ENCODE measurements at regions not wholly inside any gene's neighbourhood (a gene's known extent, or its start where the extent isn't known, plus 50 kb on each side); places are given as distances from the start of the nearest gene placed in this dataset.

DNA sequence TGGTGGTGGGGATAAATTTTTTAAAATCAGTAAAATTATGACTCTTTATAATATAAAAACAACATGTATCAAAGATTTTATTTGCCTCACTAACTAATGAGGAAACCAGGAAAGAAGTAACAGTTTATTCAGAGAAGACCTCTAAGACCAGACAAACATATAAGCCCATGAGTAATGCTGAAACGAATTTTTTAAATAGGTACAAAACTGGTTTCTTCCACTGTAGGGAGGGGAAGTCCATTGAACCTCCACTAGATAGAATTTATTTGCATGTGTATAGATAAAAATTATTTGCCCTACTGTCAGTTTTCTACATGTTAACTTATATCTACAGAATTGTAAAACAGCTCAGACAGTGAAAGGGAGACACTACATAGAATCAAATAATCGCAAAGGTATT lies 86.8 kb downstream of the ZC3H11B start:
- DNase-seq (ENCODE audit: insufficient read length, low spot score) (no peak), FAIRE-seq (no peak)

DNA sequence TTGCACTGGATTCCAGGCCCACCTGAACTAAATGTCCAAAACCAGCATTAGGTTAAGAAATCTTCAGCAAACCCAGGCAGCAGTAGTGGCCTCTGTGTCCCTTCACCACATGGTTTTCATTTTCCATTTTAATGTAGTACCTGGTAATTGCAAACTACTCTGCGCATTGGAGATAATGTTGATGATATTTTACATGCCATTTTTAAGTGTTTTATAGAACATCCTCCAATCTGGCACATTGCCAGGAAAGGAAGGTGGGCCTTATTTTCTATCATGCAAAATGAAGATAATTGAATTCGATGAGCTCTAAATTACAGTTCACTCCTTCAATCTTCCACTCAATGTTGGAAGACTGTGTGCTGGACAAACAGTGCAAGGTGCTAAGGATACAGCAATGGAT lies 89.5 kb downstream of the ZC3H11B start:
- FAIRE-seq (no peak), DNase-seq (ENCODE audit: insufficient read length, low spot score) (no peak)

DNA sequence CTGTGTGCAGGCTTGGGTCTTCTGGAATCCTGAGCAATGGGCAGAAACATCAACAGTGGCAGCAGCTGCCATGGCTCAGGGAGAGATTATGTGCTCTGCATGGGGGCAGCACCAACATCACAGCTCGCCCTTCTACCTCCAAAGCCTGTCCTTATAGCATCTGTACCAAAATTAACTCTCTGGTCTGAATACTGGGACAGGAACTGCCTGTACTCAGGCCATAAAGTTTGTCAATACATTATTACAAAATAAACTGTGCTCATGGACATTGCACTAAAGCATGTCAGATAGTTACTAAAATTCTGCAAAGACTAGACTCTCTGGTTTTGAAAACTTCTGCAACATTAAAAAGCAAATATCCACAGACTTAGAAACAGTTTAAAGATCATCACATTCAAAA lies 91.6 kb downstream of the ZC3H11B start:
- FAIRE-seq = no peak
- no peak for DNase-seq (ENCODE audit: insufficient read length, low spot score)

DNA sequence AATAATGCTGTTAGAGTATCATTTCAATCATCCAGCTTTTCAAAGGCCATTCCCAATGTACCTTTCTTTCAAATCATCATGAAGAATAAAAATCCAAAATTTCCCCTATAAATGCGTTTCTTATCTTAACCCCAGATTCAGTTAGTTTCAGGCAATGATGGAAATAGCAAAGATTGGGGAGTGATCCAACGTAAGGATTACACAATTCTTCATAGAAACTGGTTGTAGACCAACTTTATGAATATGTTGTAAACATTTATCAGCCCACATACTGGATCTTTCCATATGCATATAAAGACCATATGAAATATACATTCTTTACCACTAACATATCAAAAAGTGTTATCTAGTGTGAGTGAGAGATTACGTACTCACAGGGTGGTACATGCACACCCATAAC lies 92.7 kb downstream of the ZC3H11B start:
- no peak for DNase-seq (ENCODE audit: insufficient read length, low spot score)
- FAIRE-seq = no peak

DNA sequence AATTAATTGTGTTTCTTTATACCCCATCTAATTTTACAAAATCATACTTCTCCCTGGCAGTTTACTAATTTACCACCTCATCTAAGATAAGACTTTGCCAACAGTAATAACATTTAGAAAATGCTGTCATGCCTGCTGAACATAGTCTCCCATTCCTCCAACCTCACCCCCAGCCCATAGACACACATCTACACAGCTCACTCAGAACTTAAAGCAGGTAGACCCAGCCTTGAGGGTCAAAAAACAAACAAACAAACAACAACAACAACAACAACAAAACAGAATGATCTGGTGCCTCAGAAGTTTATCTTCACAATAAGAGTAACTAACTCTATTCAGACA lies 94.0 kb downstream of the ZC3H11B start:
- no peak for DNase-seq (ENCODE audit: insufficient read length, low spot score)
- no peak for FAIRE-seq

DNA sequence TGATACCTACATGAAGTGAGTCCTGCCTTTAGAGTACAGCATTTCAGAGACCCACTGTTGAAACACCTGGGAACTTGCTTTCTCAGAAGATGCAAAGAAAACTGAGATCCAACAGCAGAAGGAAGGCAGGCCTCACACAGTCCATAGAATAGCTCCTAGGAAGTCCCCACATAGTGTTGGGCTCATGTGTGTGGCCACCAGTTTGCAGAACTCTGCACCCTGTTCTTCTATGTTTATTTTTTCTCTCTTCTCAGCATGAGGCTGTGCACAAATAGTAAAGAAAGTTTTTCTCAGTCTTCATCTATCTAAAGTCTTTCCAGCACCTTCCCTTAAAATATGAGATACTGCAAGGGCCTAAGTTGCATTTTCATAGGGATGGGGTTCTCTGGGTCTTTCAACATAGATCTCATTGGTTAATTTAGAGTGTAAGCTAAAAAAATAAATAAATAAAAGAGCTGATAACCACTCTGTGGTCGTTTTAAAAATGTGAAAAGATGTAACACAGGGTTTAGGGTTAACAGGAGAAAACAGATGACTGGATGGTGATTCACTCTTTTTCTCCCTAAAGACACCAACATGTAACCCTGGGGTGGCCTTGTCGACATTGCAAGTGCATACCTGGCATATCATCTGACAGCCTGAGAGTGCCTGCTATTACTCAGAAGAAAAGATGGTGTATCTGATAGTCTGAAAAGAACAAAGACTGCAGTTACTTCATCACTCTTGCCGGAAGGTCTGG lies 94.6 kb downstream of the ZC3H11B start:
- no peak for FAIRE-seq
- peak; percentile 27 for DNase-seq (ENCODE audit: insufficient read length, low spot score)

DNA sequence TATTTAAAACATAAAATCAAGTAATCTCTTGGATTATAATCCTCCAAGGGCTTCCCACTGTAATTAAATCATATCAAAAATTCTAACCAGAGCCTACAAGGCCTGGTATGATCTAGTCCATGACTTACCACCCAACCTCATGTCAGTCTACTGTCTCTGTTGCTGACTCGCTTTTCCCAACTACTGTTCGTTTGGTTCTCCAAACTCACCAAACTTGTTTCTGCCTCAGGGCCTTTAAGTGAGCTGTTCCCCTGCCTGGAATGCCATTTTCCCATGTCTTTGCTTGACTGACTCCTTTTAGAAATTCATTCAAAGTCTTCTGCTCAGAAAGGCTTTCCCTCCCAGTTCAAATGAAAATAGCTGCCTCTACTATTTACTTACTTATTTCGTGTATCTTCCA lies 95.9 kb downstream of the ZC3H11B start:
- FAIRE-seq (no peak), DNase-seq (ENCODE audit: insufficient read length, low spot score) (no peak)

DNA sequence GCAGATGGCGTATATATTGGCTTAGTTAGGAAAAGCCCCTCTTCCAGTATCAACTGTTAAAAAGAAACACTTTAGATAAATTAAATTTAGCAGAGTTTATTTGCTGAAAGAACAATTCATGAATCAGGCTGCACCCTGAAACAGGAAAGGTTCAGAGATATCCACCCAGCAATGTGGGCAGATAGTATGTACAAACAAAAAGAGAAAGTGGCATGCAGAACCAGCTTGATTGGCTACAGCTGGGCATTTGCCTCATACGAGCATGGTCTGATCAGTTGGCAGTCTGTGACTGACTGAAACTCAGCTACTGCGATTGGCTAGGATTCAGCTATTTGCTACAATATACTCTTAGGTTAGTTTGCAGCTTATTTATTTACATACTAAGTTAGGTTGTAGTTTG lies 98.2 kb downstream of the ZC3H11B start:
- FAIRE-seq (no peak), DNase-seq (ENCODE audit: insufficient read length, low spot score) (no peak)

DNA sequence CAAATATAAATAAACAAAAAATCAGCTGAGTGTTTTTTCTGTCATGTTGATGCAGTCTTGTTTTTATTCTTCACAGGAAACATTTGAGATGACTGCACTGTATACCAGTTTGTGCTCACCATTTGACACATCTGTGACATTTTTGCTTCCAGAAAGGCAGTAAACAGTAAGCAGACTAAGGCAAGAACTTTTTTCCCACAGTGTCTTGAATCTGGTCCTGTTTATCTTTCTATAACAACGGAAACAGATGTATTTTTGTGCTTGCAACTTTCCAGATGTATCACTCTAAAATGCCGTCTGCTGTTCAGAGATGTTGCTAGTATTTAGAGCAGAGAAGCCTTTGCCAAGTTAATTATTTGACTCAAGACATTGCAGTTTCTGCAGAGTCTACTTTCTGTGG lies 105.5 kb downstream of the ZC3H11B start:
- DNase-seq (ENCODE audit: insufficient read length, low spot score) (no peak), FAIRE-seq (no peak)

DNA sequence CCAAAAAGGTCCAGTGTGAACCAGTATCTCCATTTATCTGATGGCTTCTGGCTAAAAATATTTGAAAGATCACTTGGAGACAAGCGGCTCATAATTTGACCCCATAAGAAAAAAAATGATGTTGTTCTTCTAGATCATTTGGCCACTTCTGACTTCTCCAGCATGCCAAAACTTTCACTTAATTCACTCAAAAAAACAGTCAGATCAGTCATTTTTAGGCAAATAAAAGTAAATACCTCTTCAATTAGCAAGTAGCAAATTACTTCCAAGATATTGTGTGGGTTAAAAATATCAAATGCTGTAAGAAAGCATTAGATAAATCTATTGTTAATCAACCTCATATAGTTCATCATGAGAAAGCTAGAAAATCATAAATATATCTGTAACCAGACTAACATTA lies 106.0 kb downstream of the ZC3H11B start:
- FAIRE-seq (no peak), DNase-seq (ENCODE audit: insufficient read length, low spot score) (no peak)

DNA sequence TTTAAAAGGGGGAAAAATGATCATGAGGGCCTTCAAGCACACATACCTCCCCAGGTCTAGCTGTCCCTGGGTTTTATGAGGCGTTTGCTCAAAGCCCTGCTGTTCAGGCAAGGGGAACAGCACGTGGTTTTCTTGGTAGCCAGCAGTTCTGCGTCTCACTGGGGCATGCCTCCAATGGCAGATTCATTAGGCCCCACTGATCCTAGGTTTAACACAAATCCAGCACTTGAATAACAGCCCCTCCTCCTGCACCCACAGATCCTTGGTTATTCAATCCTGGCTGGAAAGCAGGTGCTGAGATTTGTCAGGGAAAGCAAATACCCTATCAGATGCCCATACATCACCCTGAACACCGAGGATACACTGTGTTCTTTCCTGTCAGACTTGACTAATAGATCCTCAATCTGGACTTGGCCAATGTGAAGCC lies 106.4 kb downstream of the ZC3H11B start:
- DNase-seq (ENCODE audit: insufficient read length, low spot score) = no peak
- no peak for FAIRE-seq

DNA sequence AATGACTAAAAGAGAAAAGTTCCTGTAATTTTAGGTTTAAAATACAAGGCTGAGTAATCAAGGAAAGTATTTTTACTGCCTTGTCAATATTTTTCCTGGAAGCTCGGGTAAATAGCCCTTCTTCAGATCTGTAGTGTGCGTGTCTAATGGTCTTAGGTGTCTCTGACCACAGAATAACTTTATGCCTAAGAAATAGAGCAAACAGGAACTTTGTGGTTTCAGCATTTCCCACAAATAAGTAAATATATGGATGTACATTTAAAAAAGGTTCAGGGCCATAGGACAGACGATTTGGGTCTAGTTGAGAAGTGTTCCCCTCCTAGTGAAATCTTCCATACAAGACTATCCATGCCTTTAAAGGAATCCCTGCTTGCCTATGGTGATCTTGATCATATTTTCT lies 107.0 kb downstream of the ZC3H11B start:
- no peak for DNase-seq (ENCODE audit: insufficient read length, low spot score)
- no peak for FAIRE-seq

DNA sequence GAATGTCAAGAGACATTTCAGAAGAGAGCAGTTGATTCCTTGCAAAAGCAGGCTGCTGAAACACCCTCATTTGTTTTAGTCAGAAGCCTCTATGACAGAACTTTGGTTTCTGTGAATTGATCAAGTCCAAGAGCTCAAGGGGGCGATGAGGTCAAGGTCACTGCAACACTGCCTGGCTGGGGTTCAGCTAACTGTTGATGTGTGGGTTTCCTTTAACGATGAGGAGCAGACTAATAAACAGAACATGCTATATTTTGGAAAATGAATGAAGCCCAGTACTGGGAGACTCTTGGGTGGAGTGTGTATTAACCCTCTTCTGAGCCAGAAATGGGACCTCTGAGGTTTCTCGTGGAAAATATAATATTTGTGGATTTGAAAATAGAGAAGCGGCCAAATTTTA lies 109.3 kb downstream of the ZC3H11B start:
- DNase-seq (ENCODE audit: insufficient read length, low spot score) = no peak
- FAIRE-seq = no peak

DNA sequence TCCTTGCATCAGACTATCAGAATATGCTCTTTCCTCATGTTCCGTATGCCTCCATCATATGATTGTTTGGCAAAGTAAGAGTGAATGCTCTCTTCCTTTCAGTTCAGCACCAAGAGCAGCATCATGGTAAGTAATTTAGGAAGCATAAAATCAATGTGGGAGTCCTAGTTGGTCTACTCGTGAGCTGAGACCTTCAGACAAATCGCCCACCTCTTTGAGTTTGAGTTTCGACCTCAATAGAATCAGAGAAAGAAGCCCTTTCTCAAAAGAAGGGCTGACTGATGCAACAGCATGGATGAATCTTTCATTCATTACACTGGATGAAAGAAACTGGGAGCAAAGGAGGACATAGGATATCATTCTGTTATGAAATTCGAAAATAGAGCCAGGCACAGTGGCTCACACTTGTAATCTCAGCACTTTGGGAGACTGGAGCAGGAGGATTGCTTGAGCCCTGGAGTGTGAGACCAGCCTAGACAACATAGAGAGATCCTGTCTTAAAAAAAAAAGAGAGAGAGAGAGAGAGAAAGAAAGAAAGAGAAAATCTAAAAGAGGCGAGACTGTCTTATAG lies 112.5 kb downstream of the ZC3H11B start:
- DNase-seq (ENCODE audit: insufficient read length, low spot score) = no peak
- FAIRE-seq = no peak

DNA sequence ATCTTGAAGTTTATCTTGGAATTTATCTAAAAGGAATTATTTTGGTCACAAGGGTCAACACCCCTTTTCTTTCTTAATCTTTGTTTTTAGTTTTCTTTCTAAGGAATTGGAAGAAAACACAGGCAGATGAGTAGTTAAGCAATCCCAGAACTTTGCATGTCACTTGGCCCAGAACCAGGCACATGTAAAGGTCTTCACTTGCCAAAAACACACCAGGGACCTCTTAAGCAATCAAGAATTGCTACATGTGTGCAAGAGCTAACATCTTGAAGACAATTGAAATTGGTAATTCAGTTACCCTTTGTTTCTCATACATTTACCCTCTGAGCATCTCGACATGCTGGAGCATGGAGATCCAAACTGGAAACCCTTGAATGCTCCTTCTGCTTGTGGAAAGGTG lies 114.2 kb downstream of the ZC3H11B start:
- FAIRE-seq = no peak
- no peak for DNase-seq (ENCODE audit: insufficient read length, low spot score)

DNA sequence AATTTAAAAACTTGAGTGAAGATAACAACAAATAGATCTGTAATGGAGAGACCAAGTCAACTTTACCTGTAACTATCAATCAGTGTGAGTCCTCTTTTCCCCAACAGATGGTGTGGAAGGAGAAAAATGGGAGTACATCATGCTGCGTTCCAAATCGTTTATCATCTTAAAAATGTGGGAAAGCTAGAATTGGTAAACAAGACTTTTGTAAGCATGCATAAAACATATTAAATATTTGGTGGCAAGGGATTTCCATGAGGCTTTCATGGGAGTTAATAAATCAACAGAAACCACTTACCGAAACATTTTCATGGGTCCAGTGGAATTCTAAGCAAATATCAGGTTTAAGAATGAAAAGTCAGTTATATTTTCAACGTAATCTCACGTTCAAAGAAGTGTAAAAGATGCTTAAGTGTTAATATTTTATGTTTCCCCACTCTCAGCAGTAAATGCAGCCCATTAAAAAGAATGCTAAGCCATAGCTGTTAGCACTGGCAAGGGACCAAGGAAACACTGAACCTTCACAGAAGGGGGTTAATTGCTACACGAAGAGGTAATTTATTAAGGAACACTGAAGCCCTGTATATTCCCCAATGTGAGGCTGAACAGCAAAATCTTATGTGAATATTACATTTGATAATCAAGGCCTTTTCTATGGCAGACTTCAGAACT lies 117.0 kb downstream of the ZC3H11B start:
- no peak for DNase-seq (ENCODE audit: insufficient read length, low spot score)
- FAIRE-seq = no peak

DNA sequence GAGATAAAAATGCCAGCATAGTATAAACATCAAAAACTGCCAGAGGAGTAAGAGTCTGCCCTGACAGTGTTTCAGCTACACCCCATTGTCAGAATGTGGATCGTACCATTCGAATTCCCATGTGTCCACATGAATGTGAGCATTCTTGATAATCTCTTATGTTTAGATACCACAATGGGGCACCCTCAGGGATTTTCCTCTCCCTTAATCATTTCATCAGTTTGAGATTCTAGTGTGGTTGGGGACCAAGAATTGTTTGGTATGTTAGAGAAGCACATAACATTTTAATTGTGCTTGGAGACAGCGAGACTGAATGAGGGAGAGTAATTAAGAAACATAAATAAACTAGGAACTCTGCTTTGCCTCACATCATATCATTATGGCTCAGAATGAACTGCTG lies 120.2 kb downstream of the ZC3H11B start:
- DNase-seq (ENCODE audit: insufficient read length, low spot score) (no peak), FAIRE-seq (no peak)

DNA sequence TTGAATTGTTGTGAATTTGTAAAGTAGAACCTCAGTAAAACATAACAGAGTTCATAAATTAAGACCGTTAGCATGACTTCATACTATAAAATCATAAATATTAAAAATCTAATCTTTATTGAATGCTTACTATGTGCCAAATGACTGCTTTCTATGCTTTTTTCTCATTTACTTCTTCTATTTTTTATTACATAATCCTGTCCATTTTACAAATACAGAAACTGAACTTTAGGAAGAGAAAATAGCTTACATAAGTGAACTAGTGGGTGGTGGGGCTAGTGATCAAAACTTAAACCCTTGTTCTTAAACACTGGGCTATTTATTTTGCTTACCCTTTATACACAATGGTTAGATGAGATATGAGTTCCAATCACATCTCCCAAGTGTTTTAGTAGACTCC lies 122.3 kb downstream of the ZC3H11B start:
- no peak for FAIRE-seq

DNA sequence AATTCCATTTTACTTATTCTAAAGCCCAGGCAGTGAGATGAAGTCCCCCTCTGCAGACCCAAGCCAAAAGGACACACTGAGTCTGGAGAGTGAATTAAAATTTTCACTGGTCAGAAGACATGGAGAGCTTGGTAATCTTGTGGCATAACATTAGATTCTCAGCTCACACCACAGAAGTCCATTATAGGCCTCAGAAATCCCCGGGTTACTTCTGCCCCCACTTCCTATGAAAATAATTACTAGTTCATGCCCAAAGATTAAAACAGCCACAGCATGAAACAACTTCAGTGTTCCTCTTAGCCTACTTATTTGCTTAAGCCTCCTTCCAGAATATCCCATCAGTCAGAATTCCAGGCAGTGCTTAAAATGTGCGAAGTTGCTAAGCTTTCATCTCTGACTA lies 123.3 kb downstream of the ZC3H11B start:
- FAIRE-seq (no peak), DNase-seq (ENCODE audit: insufficient read length, low spot score) (no peak)

More for the DNA sequence above, 122.3 kb downstream of the ZC3H11B start:
- DNase-seq (ENCODE audit: insufficient read length, low spot score) = no peak

DNA sequence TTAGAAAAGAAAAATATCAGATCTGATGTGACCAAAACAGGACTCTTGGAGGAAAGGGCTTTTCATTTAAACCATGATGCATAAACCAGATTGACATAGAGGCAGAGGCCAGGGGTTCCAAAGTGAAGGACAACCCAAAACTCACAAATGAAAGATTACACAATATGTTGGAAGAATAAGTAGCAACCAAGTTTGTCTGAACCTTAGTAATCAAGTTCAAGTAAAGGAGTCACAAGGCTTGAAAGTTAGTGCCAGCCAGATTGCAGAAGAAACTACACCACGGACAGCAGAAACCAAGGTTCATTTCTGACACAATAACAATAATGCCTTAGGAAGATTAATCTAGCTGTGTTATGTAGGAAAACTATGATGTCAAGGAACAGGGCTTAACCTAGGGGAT lies 124.6 kb downstream of the ZC3H11B start:
- DNase-seq (ENCODE audit: insufficient read length, low spot score) (no peak), FAIRE-seq (no peak)

DNA sequence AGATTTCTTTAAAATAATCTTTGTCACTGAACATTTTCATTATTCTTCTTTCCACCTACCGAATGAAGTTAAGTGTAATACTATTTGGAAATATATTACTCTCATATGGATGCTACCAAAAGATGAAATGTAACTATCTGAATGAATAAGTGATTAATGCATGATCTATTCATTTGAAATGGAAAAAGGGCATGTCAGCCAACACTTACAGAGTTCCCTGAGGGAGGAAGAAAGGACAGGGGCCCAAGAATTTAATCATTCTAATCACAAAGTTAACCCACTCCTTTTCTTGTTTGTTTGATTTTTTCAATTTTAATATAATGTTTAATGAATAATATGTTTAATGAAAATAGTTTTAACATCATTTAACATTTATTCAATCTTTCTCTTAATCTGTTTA lies 129.4 kb downstream of the ZC3H11B start:
- FAIRE-seq (no peak), DNase-seq (ENCODE audit: insufficient read length, low spot score) (no peak)

DNA sequence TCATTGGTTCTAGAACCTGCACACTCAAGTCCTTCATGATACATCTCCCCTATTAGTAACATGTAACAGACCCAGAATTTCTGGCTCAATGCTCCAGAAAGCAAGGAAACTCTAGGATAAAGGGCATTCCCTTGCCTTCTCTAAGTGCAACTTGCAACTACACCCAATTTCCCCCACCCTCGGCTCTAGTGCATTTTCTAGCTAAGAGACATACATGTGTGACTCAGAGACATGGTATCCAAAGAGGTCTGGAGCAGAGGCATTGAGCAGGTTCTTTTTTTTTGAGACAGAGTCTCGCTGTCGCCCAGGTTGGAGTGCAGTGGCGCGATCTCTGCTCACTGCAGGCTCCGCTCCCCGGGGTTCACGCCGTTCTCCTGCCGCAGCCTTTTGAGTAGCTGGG lies 132.9 kb downstream of the ZC3H11B start:
- FAIRE-seq (no peak), DNase-seq (ENCODE audit: insufficient read length, low spot score) (no peak)

Measured in HTR-8/SVneo (cell line).